Thyroid gland (tissue), 4 donors: ENCODE measurements at regions not wholly inside any gene's neighbourhood (a gene's known extent, or its start where the extent isn't known, plus 50 kb on each side); places are given as distances from the start of the nearest gene placed in this dataset.

Experiments
- CTCF ChIP-seq, 6 experiments: fragments of 200-600 bp in 3 of 6; fragments of 450-650 bp in 3 of 6; sonication (generic) in 3 of 6; IDR thresholded peaks; one replicate each; pipeline ENCODE4 v1.5.1; 2016 to 2019; ENCODE audit warnings: antibody characterized with exemption in 6 of 6, mild to moderate bottlenecking in 2 of 6, inconsistent platforms in 1 of 6, moderate library complexity in 1 of 6
- POLR2A ChIP-seq, 2 donors: fragments of 450-650 bp; IDR thresholded peaks; one replicate each; pipeline ENCODE4 v1.6.1; 2017; ENCODE audit warnings: antibody characterized with exemption in 2 of 2, mild to moderate bottlenecking in 2 of 2, moderate library complexity in 1 of 2

GRCh38 chr2:172193331-172194089 is 90.8 kb upstream of the DLX2 start:
- no peak for TF ChIP-seq CTCF (IDR thresholded peaks at IDR 0.05)
- TF ChIP-seq POLR2A (IDR thresholded peaks at IDR 0.05) = no peak
